NCI-H2227 (cell line): ENCODE measurements at regions not wholly inside any gene's neighbourhood (a gene's known extent, or its start where the extent isn't known, plus 50 kb on each side); places are given as distances from the start of the nearest gene placed in this dataset.

Source experiments
- DNase-seq: peaks from one replicate; lab custom pipeline; 2025; ENCODE audit not compliant: unreplicated experiment; lab: John Stamatoyannopoulos, UW

DNA sequence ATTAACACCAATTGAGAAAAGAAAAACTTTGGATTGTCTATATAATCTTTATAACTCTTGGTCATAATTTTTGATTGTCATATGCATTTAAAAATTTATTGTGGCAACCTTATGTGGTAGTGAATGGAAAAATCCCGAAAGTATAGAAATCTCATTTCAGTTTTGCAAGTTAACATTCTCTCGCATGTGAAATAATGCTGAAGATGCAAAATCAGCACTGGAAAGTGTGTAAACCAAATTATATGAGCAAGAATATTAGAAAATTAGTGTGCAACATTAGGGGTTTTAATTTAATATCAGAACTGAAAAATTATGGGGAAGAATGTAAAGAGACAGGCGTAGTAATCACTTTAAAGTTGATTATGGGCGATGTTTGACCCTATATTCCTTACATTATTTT lies 1472.8 kb downstream of the PCDH7 start:
- DNase-seq, result no peak

GRCh38 chr4:32196950-32197688 lies 1477.0 kb downstream of the PCDH7 start:
- DNase-seq, result no peak

- no peak for DNase-seq
These were observed 1479.5 kb downstream of the PCDH7 start for GRCh38 chr4:32199639-32200038.

DNA sequence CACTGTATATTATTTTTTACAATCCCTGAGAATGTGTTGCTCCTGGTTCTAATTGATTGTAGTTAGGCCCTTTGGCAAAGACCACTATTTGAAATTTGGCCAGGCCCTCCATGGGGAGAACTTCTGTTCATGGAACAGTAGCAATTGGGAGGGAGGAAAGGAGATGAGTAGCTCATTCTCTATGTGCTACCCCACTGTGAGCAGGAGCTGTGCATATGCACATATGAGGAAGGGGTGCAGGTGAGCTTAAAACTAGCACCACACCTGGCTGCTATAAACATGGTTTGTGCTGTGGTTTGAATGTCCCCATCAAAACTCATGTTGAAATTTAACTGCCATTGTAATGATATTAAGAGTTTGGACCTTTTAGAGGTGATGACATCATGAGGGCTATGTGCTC lies 1483.2 kb downstream of the PCDH7 start:
- no peak for DNase-seq

- DNase-seq, result no peak
These were observed 1486.6 kb downstream of the PCDH7 start for GRCh38 chr4:32206756-32207155.

DNA sequence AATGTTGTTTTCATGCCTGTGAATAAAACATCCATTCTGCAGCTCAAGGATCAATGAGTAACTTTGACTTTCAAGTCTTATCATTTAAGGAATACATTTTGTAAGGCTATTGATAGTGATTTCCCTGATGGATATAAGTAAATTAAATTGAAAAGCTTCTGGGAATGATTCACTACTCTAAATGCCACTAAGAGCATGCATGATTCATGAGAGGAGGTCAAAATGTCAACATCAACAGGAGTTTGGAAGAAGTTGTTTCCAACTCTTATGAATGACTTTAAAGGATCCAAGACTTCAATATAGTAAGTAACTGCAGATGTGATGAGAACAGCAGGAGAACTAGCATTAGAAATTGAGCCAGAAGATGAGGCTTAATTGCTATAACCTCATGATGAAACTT lies 1487.3 kb downstream of the PCDH7 start:
- DNase-seq, result no peak

- DNase-seq, result no peak
These were observed 1495.1 kb downstream of the PCDH7 start for GRCh38 chr4:32215277-32215676.

DNA sequence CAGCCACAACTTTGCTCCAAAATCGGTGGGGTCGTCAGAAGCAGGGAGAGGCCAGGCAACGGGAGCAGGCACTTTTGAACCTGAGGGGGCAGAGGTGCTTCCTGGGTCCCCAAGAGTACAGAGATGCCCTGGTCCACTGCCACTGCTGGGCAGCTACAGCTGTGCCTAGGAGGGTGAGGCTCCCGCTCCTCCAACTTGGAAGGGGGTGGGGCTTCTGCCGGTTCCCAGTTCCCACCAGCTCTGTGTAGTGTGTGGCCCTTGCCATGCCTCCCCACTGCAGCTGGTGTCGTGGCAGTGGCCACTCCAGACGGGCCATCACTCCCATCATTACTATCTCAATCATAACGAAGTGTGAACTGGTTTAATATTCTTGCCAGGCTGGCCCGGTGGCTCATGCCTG lies 1496.3 kb downstream of the PCDH7 start:
- DNase-seq, result no peak

DNA sequence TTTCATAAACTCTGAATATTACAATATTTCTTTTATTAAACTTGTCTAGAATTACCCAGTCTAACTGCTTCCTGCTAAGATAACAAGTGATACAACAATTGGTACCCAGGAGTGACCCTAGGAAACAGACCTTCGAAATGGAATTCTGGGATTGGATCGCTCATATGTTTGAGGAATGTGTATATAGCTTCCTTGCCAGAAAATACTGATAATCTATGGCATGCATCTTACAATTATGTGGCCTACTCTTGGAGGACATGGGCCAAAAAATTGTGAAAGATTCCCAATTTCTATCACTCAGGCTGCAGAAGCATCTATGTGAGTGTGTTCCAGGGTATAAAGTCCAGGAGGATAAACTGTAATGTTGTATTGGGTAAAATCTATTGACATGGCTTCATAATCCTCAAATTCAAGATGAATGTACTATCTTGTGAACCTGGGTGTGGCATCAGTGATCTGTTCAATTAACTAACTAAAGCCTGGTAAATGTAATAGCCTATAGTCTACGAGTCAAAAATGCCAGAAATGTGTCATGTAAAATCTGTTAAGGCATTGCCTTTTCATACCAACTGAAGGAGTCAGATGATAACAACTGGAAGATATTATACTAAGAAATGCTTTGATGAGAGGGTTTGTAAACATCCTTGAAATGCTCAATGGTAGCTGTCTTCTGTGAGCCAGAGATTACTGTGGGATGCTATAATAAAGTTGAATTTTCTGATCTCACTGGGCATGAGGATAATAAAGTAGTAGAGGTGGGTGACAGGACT lies 1499.3 kb downstream of the PCDH7 start:
- DNase-seq, result no peak

- DNase-seq, result no peak
These were observed 1506.0 kb downstream of the PCDH7 start for GRCh38 chr4:32226204-32226603.

- no peak for DNase-seq
These were observed 1506.6 kb downstream of the PCDH7 start for GRCh38 chr4:32226733-32227132.

GRCh38 chr4:32243926-32244325 lies 1523.8 kb downstream of the PCDH7 start:
- DNase-seq, result no peak

- no peak for DNase-seq
These were observed 1528.9 kb downstream of the PCDH7 start for GRCh38 chr4:32249040-32249439.

DNA sequence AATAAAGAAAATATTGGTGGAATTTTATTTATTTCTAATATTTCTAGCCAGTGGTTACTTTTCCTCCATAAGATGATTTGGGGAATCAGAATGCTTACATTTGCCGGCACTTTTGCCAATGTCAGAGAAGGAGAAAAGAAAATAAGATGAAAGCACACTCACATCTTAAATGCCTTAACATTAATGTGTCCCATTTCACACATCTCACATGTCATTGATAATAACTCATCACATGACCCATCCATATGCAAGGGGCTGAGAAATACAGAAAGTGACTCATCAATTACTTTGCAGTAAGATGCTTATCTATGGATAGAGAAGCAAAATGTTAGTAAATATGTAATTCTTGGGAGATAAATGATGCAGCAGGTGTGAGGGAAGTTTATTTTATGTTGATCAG lies 1531.0 kb downstream of the PCDH7 start:
- DNase-seq, result no peak

DNA sequence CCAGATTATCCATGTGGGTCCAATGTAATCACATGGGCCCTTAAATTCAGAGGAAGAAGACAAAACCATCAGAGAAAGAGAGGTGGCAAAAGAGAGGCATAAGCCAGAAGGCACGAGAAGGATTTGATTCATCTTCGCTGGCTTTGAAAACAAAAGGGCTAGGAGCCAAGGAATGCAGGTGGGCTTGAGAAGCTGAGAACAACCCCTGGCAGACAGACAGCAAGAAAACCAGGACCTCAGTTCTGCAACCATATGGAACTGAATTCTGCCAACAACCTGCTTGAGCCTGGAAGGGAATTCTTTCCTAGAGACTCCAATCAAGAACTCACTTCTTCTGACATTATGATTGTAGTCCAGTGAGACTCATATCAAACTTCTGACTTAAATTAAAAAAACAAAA lies 1531.8 kb downstream of the PCDH7 start:
- no peak for DNase-seq

GRCh38 chr4:32254216-32254615 lies 1534.0 kb downstream of the PCDH7 start:
- no peak for DNase-seq

GRCh38 chr4:32258986-32259385 lies 1538.8 kb downstream of the PCDH7 start:
- DNase-seq, result no peak

- no peak for DNase-seq
These were observed 1541.0 kb downstream of the PCDH7 start for GRCh38 chr4:32261196-32261595.

DNA sequence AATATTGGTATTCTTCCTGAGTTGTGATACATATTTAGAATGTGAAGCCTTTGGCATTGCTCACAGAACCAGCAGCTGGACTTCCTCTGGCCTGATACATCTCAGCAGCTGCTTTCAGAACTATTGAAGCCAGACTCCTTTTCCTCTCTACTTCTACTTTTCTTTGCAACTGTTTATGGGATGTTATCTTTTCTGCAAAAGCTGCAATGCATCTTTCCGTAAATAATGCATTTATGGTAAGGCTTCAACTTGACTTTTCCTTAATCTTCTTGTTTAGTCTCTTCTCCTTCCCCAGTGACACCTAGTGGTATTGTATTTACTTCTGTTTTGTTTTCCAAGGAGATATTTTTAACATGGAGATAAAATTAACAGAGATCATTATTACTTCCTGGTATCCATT lies 1548.7 kb downstream of the PCDH7 start:
- no peak for DNase-seq

DNA sequence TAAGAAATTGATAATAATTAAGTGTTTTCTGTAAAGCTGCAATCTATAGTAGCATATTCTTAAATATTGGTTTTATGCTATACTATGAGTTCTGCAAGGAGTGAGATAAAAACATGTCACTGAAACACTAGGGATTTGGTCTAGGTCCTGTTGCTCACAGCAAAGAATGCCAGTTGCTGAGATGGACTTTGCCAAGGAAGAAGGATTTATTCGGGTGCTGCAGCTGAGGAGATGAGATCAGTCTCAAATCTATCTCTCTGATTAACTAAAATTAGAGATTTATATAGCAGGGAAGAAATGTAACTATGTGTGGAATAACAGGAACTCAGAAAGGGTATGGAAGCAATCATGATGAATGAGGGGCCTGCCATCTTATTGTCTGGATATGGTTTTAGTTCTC lies 1569.9 kb downstream of the PCDH7 start:
- no peak for DNase-seq

DNA sequence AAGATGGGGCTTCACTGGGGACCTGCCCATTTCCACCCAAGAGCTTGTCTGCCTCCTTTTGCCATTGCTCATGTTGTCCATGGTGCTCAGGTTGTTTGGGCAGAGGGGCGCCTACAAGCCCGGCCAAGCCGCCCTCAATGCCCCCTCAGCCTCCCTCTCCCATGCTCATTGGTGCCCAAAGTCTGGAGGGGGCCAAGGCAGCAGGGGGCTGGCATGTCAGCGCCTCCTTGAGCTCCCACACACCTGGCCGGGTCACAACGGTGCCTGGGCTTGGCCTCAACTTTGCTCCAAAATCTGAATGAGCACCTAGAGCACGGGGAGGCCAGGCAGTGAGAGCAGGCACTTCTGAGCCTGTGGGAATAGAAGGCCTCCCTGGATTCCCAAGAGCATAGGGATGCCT lies 1598.8 kb downstream of the PCDH7 start:
- no peak for DNase-seq

DNA sequence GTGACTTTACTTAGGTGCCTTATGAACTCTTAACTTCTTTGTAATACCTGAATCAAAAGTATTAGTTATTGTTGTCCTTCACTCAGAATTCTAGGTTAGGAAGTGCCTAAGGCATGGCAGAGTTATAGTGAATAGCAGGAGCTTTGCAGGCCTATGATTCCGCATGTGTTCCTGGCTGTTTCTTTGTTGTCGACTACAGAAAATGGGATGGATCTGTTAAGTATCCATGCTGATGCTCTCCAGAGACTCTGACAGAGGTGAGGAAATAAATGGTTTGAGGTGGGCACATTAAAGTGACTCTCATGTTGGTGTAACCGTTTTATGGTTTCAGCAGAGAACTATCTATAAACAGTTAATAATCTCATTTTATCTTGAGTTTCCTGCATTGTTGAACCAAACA lies 1601.3 kb downstream of the PCDH7 start:
- no peak for DNase-seq

- DNase-seq, result no peak
These were observed 1614.6 kb downstream of the PCDH7 start for GRCh38 chr4:32334759-32335158.
